Left renal cortex interstitium (tissue), 4 donors: ENCODE measurements at regions not wholly inside any gene's neighbourhood (a gene's known extent, or its start where the extent isn't known, plus 50 kb on each side); places are given as distances from the start of the nearest gene placed in this dataset.

ENCODE experiments used
- DNase-seq, 4 donors: peaks; one replicate each; pipeline ENCODE4 v3.0.0-alpha.2; 2013; ENCODE audit warnings: low read depth in 4 of 4, low spot score in 2 of 4, missing footprints in 1 of 4

GRCh38 chr1:243917177-243917862 is 67.3 kb upstream of the AKT3 start:
- DNase-seq = peak in 1 of 4 donors; percentile 38

DNA sequence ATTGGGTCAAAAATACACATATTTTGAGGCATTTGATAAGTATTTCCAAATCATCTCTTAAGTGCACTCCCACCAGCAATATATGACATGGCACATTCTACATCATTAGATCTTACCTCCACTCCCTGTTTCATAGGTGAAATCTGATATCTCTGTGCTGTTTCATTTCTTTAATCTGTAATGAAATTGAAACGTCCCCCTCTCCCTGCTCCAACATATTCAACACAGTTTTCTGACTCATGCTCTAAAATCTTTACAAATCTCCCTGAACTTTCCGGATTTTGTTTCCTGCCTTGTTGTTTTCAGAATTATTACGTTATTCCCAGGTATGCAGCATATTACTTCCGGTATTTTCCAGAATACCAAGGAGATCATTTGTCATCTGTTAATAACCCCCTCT is 66.1 kb upstream of the AKT3 start:
- no peak for DNase-seq

GRCh38 chr1:243912347-243912746 is 62.3 kb upstream of the AKT3 start:
- DNase-seq = no peak

GRCh38 chr1:243910607-243911006 is 60.6 kb upstream of the AKT3 start:
- DNase-seq = no peak

- DNase-seq = no peak
These were observed 53.9 kb upstream of the AKT3 start for GRCh38 chr1:243903895-243904294.

- no peak for DNase-seq
These were observed 53.0 kb upstream of the AKT3 start for GRCh38 chr1:243903041-243903440.

GRCh38 chr1:243902100-243902499 is 52.1 kb upstream of the AKT3 start:
- DNase-seq = no peak
